22Rv1 (cell line): ENCODE measurements at regions not wholly inside any gene's neighbourhood (a gene's known extent, or its start where the extent isn't known, plus 50 kb on each side); places are given as distances from the start of the nearest gene placed in this dataset.

Source experiments
- CTCF ChIP-seq: fragments of 450-650 bp; IDR thresholded peaks from 2 replicates; pipeline ENCODE4 v1.5.1; 2017; ENCODE audit warnings: mild to moderate bottlenecking
- ZFX ChIP-seq: fragments of 450-650 bp; IDR thresholded peaks from 2 replicates; pipeline ENCODE4 v1.6.1; 2017; ENCODE audit warnings: antibody characterized with exemption, borderline replicate concordance

DNA sequence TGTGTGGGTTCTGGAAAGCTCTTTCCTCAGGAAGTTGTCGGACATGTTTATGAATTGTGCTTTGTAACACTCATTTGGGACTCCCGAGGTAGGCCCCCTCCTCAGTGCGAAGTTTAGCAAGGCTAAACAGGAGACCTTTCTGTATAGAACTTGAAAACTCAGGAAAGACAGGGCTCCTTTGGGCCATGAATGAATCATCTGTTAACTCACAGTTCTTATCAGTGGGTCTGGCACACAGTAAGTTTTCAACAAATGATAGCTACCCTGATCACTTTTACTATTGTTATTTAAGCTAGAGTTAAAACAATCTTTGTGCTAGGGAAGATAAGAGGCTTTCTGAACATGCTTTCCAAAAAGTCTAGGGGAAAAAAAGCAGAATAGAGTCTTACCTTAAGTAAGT lies 430.5 kb upstream of the ETAA1 start:
- TF ChIP-seq CTCF = no peak
- no peak for TF ChIP-seq ZFX
